A673 (cell line): ENCODE measurements at regions not wholly inside any gene's neighbourhood (a gene's known extent, or its start where the extent isn't known, plus 50 kb on each side); places are given as distances from the start of the nearest gene placed in this dataset.

Experiments used
- BruUV-seq: library from RNA; stranded (reverse); fragments of 400-500 nt; replicated peaks from 2 replicates; lab custom pipeline; 2021; lab: Mats Ljungman, UMichigan
- CTCF ChIA-PET: fragments of 300-600 bp; sonication (Branson Sonifier 250); formaldehyde crosslinking; loops from one replicate; lab custom pipeline; 2022; ENCODE audit warnings: antibody characterized with exemption; lab: Charles Lee
- POLR2A ChIA-PET: fragments of 300-600 bp; sonication (Branson Sonifier 250); formaldehyde crosslinking; loops from one replicate; lab custom pipeline; 2022; ENCODE audit warnings: antibody characterized with exemption; ENCODE audit not compliant: low non-redundant PET; lab: Charles Lee
- DNase-seq: peaks from one replicate; pipeline ENCODE4 v3.0.0-alpha.2; 2015; ENCODE audit warnings: low spot score
- H3K27ac ChIP-seq: fragments of 200-600 bp; sonication (generic); 2 replicates; pipeline ENCODE4 v1.5.1; 2016; ENCODE audit warnings: mixed run types, low read depth, mild to moderate bottlenecking, mixed read lengths, antibody characterized with exemption, low read length; ENCODE audit not compliant: poor library complexity, severe bottlenecking
- H3K27me3 ChIP-seq: fragments of 200-600 bp; sonication (generic); replicated peaks from 2 replicates; pipeline ENCODE4 v1.6.1; 2017; ENCODE audit warnings: mixed run types, low read depth, mild to moderate bottlenecking, mixed read lengths, antibody characterized with exemption, low read length; ENCODE audit not compliant: insufficient read depth, poor library complexity
- H3K36me3 ChIP-seq: fragments of 200-600 bp; sonication (generic); 2 replicates; pipeline ENCODE4 v1.6.1; 2016; ENCODE audit warnings: mixed run types, mild to moderate bottlenecking, mixed read lengths, antibody characterized with exemption, low read length; ENCODE audit not compliant: insufficient read depth, poor library complexity, severe bottlenecking
- H3K4me1 ChIP-seq: fragments of 200-600 bp; sonication (generic); 2 replicates; pipeline ENCODE4 v1.6.1; 2017; ENCODE audit warnings: mixed run types, mild to moderate bottlenecking, mixed read lengths, antibody characterized with exemption, low read length; ENCODE audit not compliant: insufficient read depth, poor library complexity, severe bottlenecking
- H3K4me3 ChIP-seq: fragments of 200-600 bp; sonication (generic); 2 replicates; pipeline ENCODE4 v1.5.1; 2016; ENCODE audit warnings: low read depth, mixed run types, mild to moderate bottlenecking, mixed read lengths, low read length; ENCODE audit not compliant: poor library complexity, severe bottlenecking
- H3K9me3 ChIP-seq: fragments of 200-600 bp; sonication (generic); 2 replicates; pipeline ENCODE4 v1.6.1; 2016; ENCODE audit warnings: mixed run types, low read depth, mild to moderate bottlenecking, mixed read lengths, antibody characterized with exemption, low read length; ENCODE audit not compliant: poor library complexity, severe bottlenecking
- CTCF ChIP-seq: fragments of 300-800, 200-600 bp; sonication (generic); conservative IDR thresholded peaks from 2 replicates; pipeline ENCODE4 v1.5.1; 2017; ENCODE audit warnings: low read depth, mild to moderate bottlenecking, antibody characterized with exemption, low read length, moderate library complexity, mixed read lengths
- EZH2 ChIP-seq: fragments of 200-600 bp; sonication (generic); IDR thresholded peaks from 2 replicates; pipeline ENCODE4 v1.6.1; 2017; ENCODE audit warnings: borderline replicate concordance, low read depth, mild to moderate bottlenecking, mixed read lengths, antibody characterized with exemption, low read length; ENCODE audit not compliant: poor library complexity, severe bottlenecking
- intact Hi-C: fragments of 100-400 bp; cut with micrococcal nuclease; formaldehyde crosslinking; loops from one replicate; pipeline ENCODE4 v1.10.0; 2022; ENCODE audit not compliant: unreplicated experiment

- H3K36me3 ChIP-seq = no peaks in the 10 kb centered on the region
Observed at GRCh38 chr4:126960760-126961159, 672.0 kb upstream of the INTU start.

GRCh38 chr4:126961661-126962060 lies 671.1 kb upstream of the INTU start:
- H3K4me3 ChIP-seq = no peak overlapping the region
- H3K4me1 ChIP-seq = peaks cover 43% of the 10 kb centered on the region
- H3K36me3 ChIP-seq = no peaks in the 10 kb centered on the region
- intact Hi-C loops = loop anchor here (2.0 kb wide), 1 partner anchor 493 kb away; no protein-coding TSS in a partner anchor
- POLR2A ChIA-PET = no interaction called here
- H3K9me3 ChIP-seq = no peaks in the 10 kb centered on the region
- no peak for TF ChIP-seq CTCF
- no peak for TF ChIP-seq EZH2
- DNase-seq = no peak
- H3K27me3 ChIP-seq = no peaks in the 10 kb centered on the region
- no TSS peak for BruUV-seq
- CTCF ChIA-PET = interaction anchor here (0.8 kb wide), 1 partner anchor 163 kb away, joined by 4 read pairs; no protein-coding TSS in a partner anchor
- peak overlapping the region; percentile 45 for H3K27ac ChIP-seq

More at GRCh38 chr4:126960760-126961159, 672.0 kb upstream of the INTU start:
- peaks cover 34% of the 10 kb centered on the region for H3K4me1 ChIP-seq
- H3K4me3 ChIP-seq = no peak overlapping the region
- peak overlapping the region; percentile 45 for H3K27ac ChIP-seq
- H3K9me3 ChIP-seq = no peaks in the 10 kb centered on the region
- H3K27me3 ChIP-seq = no peaks in the 10 kb centered on the region
- peak; percentile 60 for DNase-seq
- no TSS peak for BruUV-seq
- intact Hi-C loops = loop anchor here (2.0 kb wide), 1 partner anchor 492 kb away; no protein-coding TSS in a partner anchor
- ChIA-PET POLR2A (interaction anchor here (0.6 kb wide), 1 partner anchor 311 kb away, joined by 4 read pairs; no protein-coding TSS in a partner anchor), CTCF (interaction anchor here (0.5 to 0.8 kb wide), 2 partner anchors 164 to 492 kb away, joined by 4 read pairs; no protein-coding TSS in a partner anchor)
- TF ChIP-seq EZH2 (no peak), CTCF (no peak)

GRCh38 chr4:126965877-126966276 lies 666.9 kb upstream of the INTU start:
- ChIA-PET CTCF (no interaction called here), POLR2A (no interaction called here)
- intact Hi-C loops = no loop called here
- no TSS peak for BruUV-seq
- Histone ChIP-seq H3K4me3 (no peak overlapping the region), H3K36me3 (no peaks in the 10 kb centered on the region), H3K4me1 (peaks cover 25% of the 10 kb centered on the region), H3K27me3 (no peaks in the 10 kb centered on the region), H3K27ac (peak overlapping the region; percentile 41), H3K9me3 (no peaks in the 10 kb centered on the region)
- DNase-seq = peak; percentile 56
- no peak for TF ChIP-seq CTCF
- no peak for TF ChIP-seq EZH2
